NCI-H128 (cell line): ENCODE measurements at regions not wholly inside any gene's neighbourhood (a gene's known extent, or its start where the extent isn't known, plus 50 kb on each side); places are given as distances from the start of the nearest gene placed in this dataset.

Source experiments
- DNase-seq: peaks from one replicate; lab custom pipeline; 2025; ENCODE audit not compliant: unreplicated experiment; lab: John Stamatoyannopoulos, UW

DNA sequence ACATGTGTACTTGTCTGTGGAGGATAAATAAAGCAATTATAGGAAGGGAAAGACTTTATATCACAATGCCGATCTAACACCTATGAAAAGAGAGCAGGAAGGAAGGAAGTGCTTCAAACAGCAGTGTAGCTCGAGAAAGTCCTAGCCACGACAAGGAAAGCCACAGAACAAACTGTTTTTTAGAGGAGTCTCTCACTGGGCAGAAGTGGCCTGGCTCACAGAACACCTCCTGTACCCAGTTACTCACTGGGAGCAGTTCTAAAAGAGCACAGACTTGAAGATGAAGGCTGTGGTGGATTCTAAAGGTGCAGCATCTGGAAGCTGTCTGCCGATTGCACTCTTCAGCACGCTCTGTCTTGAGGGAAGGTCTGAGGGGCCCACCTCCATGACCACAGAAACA is 248.8 kb upstream of the ATP11B start:
- no peak for DNase-seq

DNA sequence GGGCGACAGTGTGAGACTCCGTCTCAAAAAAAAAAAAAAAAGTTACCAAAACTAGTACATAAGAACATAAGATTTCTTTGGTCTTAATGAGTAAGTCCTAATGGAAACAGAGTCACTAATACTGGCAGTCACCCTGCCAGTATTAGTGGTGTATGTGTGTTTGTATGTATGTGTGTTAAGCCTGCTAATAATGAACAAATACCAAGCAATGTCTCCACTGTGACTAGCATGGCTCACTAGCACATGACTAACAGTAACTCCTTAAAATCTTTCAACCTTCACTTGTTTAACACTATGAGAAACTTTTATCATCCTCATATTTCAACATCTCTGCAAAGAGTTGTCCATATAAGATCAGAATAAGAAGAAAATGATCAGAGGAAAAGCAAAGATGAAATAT is 231.0 kb upstream of the ATP11B start:
- DNase-seq, result no peak

GRCh38 chr3:182565916-182566796 is 227.1 kb upstream of the ATP11B start:
- no peak for DNase-seq

GRCh38 chr3:182567700-182568099 is 225.6 kb upstream of the ATP11B start:
- no peak for DNase-seq

GRCh38 chr3:182568261-182568660 is 225.0 kb upstream of the ATP11B start:
- no peak for DNase-seq

GRCh38 chr3:182568876-182569275 is 224.4 kb upstream of the ATP11B start:
- no peak for DNase-seq

DNA sequence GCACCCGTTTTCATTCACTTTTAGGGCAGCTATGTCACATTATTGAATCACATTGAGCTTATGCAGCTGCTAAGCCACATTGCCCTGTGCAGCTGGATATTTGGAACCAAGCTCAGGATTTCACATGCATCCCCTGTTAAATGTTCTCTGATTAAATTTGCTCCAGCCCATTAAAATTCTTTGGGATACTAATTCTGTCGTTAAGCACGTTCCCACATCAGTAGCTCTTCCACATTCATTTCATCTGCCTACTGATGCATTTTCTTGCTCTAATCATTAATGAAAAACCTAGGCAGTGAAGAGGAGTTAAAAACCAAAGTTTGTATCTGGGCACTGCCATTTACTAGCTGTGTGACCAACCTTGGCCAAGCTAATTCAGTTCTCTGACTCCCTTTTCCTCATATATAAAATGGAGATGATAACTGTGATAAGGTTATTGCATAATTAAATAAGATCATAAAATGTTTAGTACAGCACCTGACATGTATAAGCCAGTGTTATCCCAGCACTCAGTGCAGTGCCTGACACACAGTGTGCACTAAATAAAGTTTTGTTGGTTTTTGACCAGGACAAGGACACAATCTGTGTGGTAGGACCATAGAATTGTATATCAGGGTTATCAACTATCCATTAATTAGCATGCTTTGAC is 222.2 kb upstream of the ATP11B start:
- DNase-seq, result no peak

DNA sequence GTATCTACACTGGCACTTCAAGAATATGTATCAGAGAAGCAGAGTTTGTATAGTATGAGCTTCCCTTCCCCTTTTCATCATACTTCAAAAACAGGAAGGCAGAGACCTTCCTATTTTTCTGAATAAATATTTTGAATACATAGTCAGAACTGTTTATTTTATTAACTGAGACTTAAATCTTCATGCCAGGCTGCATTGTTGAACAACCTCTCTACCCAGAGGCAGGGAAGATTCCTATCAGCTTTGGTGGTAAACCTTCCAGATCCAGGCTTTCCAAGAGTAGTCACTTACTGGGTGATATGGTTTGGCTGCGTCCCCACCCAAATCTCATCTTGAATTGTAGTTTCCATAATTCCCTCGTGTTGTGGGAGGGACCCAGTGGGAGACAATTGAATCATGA is 217.4 kb upstream of the ATP11B start:
- DNase-seq, result no peak

- DNase-seq, result no peak
These were observed 209.8 kb upstream of the ATP11B start for GRCh38 chr3:182583545-182583944.

- DNase-seq, result no peak
These were observed 207.7 kb upstream of the ATP11B start for GRCh38 chr3:182585532-182586150.

DNA sequence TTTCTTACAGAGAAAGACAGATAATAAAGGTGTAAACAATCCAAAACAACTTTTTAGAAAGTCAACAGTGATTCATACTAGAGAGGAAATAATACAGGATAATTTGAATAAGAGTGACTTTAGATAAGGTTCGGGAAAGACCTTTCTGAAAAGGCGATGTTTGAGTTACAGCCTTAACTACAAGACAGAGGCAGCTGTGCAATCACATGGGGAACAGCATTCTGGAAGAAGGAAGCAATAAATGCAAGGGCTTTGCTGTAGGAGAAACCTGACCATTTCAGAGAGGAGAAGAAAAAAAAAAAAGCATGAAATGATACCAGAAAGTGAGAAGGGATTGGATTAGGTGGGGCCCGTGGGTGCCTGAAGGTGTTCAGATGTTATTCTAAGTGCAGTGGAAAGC is 200.6 kb upstream of the ATP11B start:
- no peak for DNase-seq

- DNase-seq, result peak; percentile 75
These were observed 196.5 kb upstream of the ATP11B start for GRCh38 chr3:182596676-182597410.

DNA sequence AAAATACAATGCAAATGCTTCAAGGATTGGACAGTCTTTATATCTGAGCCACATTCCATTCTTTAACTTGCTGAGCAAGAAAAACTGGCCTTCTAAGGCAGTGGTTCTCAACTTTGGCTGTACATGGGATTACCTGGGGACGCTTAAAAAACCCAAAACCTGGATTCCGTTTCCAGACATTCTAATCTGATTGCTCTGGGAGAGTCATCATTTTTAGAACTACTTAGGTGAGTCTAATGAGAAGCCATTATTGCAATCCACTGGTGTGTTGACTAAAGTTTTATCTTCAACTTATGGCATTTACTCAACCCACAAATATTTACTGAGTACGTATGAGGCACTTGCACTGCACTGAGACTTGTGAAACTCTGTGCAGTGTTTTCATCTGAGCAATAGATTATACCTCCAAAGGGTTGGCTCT is 195.7 kb upstream of the ATP11B start:
- DNase-seq, result no peak

GRCh38 chr3:182601597-182601996 is 191.7 kb upstream of the ATP11B start:
- no peak for DNase-seq

DNA sequence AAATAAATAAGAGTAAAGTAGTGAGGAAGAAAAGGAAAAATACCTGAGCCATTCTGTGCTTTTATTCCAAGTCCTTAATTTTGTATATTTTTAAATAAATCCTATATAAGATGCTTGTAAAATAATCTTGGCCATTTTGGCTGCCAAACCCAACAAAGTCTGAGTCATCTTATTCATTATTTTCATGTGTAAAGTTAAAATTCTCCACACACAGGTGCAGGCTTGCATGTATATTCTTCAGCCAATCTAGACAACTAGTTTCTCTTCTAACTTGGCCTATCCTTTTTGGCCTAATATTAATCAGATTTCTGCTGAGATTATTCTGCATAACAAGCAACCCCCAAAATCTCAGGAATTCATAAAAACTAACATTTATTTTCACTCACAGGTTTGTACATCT is 189.8 kb upstream of the ATP11B start:
- no peak for DNase-seq

DNA sequence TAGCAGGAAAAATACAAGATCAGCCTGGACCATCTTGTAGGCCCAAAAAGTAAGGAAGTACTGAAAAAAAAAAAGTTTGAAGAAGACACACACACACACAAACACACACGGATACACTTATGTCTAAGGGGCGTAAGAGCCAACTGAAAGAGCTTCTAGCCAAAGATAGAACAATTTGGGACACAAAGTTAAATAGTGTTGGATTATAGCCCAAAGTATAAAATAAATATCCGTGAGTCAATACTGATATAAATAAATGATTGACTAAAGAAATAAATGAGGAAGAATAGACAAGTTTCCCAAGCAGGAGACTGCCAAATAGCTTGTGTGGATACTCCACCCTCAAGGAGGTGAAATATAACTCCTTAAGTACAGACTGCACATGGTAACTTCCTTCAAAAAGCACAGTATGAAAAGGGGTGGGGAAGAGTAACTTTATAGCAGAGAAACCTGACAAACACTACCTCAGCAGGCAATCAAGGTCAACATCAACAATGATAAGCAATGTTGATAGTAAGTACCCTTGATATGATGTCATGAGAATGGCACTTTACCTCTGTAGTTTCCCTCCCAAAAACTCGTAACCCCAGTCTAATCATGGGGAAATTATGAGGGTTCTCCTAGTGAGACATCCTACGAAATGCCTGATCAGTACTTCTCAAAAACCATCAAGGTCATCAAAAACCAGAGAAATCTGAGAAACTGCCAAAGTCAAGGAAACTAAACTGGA is 187.3 kb upstream of the ATP11B start:
- no peak for DNase-seq

- DNase-seq, result no peak
These were observed 186.3 kb upstream of the ATP11B start for GRCh38 chr3:182606905-182607504.

DNA sequence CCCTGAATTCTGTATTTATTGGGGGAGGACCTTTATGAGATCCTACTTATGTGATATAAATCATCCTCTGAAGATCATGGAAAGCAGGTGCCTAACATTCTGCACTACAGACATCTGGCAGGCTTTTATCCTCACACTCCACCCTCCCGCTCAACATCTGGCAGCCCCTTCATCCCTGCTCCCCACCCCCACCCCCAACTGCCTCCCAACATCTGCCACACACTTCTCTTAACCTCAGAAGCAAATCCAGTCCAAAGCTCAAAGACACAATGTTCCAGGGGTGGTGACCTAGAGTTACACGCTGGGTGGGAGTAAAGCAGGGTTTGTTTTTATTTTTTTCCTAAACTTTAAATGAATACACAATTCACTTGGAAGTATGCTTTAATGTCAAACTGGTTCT is 184.5 kb upstream of the ATP11B start:
- DNase-seq, result no peak

DNA sequence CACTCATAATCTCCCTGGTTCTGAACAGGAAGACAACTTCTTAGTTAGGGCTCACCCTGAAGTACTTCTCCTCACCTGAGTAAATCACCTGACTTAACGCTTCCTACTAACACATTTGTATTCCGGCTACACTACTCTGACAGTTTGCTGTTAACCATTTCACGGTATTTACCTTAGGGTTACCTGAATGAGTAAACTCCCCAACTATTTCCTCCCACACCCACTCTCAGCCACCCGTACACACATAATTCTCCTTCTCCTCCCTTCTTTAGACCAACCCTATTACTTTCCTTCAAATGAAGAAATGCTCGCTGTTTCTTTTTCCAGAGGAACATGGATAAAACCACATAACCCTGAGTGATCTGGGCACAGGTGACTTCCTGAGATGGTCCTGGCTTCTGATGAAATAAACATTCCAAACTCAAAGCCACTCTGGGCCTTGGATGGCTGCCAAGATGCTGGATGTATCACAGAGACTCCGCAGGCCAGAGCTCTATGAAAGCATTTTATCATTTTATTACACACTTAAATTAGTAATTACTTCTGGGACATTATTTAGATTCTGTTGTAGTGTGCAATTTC is 183.6 kb upstream of the ATP11B start:
- peak; percentile 29 for DNase-seq

DNA sequence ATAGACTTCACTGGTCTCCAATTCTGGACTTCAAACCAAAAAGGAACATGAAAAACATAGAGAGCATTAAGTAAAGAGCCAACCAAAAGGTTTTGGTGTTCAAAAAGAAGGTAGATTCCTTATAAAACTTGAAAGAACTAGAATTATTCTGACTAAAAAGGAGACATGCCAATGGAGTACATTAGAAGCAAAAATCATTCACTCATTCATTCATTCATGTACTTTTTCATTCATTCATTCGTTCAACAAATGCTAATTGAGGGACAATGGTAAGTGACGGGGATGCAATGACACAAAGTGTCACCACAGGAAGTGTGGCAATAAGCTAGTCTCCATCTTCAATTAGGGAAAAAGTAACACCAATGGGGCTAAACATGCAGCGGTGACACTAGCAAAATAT is 181.0 kb upstream of the ATP11B start:
- no peak for DNase-seq
